CD14-positive monocyte (primary cell): ENCODE measurements at regions not wholly inside any gene's neighbourhood (a gene's known extent, or its start where the extent isn't known, plus 50 kb on each side); places are given as distances from the start of the nearest gene placed in this dataset.

Experiments
- DNase-seq, 3 donors: peaks; one replicate each; pipeline ENCODE4 v3.0.0-alpha.2; 2011 to 2022
- H2AFZ ChIP-seq: 2 replicates; pipeline ENCODE4 v1.6.0; 2012; ENCODE audit warnings: mild to moderate bottlenecking, low read depth, low read length, inconsistent platforms; ENCODE audit not compliant: insufficient read depth, poor library complexity, severe bottlenecking
- H3K27ac ChIP-seq, 2 donors: 1 replicate in 1 of 2; 2 replicates in 1 of 2; pipeline ENCODE4 v1.5.1; 2012 to 2013; ENCODE audit warnings: low read length in 2 of 2, control low read depth in 1 of 2, inconsistent platforms in 1 of 2, low read depth in 1 of 2, mild to moderate bottlenecking in 1 of 2
- H3K27me3 ChIP-seq, 2 donors: one replicate each; pipeline versions ENCODE4 v1.6.0 to v1.6.1; 2011 to 2013; ENCODE audit warnings: low read length in 2 of 2; ENCODE audit not compliant: control insufficient read depth in 2 of 2, insufficient read depth in 2 of 2
- H3K36me3 ChIP-seq, 2 donors: replicated peaks in 1 of 2; 1 replicate in 1 of 2; 2 replicates in 1 of 2; pipeline versions ENCODE4 v1.5.1 to v1.6.1; 2012 to 2013; ENCODE audit warnings: low read length in 2 of 2, control low read depth in 1 of 2, inconsistent platforms in 1 of 2, mild to moderate bottlenecking in 1 of 2; ENCODE audit not compliant: insufficient read depth in 2 of 2, control insufficient read depth in 1 of 2
- H3K4me1 ChIP-seq, 2 donors: 1 replicate in 1 of 2; 2 replicates in 1 of 2; pipeline versions ENCODE4 v1.5.1 to v1.6.1; 2012 to 2013; ENCODE audit warnings: low read length in 2 of 2, control low read depth in 1 of 2, inconsistent platforms in 1 of 2, mild to moderate bottlenecking in 1 of 2, moderate library complexity in 1 of 2; ENCODE audit not compliant: insufficient read depth in 2 of 2, control insufficient read depth in 1 of 2
- H3K4me2 ChIP-seq: replicated peaks from 2 replicates; pipeline ENCODE3; 2012; ENCODE audit warnings: low read length, moderate library complexity, mild to moderate bottlenecking; ENCODE audit not compliant: poor library complexity, severe bottlenecking; ENCODE audit errors: extremely low read depth
- H3K4me3 ChIP-seq, 3 experiments: fragments of 200-600 bp in 1 of 3; sonication (generic) in 1 of 3; replicated peaks in 1 of 3; 1 replicate in 2 of 3; 2 replicates in 1 of 3; pipeline ENCODE4 v1.5.1; 2011 to 2013; ENCODE audit warnings: low read length in 3 of 3, mild to moderate bottlenecking in 3 of 3, control low read depth in 2 of 3, low read depth in 2 of 3, inconsistent platforms in 1 of 3, moderate library complexity in 1 of 3
- H3K79me2 ChIP-seq: 2 replicates; pipeline ENCODE4 v1.6.0; 2012; ENCODE audit warnings: mild to moderate bottlenecking, control low read depth, inconsistent platforms, low read length, moderate library complexity; ENCODE audit not compliant: insufficient read depth
- H3K9ac ChIP-seq: 2 replicates; pipeline ENCODE4 v1.6.0; 2017; ENCODE audit warnings: low read length, mild to moderate bottlenecking; ENCODE audit not compliant: insufficient read depth, poor library complexity, severe bottlenecking
- H3K9me3 ChIP-seq, 2 donors: replicated peaks in 1 of 2; 1 replicate in 1 of 2; 2 replicates in 1 of 2; pipeline versions ENCODE4 v1.5.1 to v1.6.1; 2012 to 2013; ENCODE audit warnings: low read length in 2 of 2, control low read depth in 1 of 2; ENCODE audit not compliant: control insufficient read depth in 1 of 2, insufficient read depth in 1 of 2
- H4K20me1 ChIP-seq: 2 replicates; pipeline ENCODE4 v1.6.0; 2012; ENCODE audit warnings: mild to moderate bottlenecking, low read length, control low read depth, moderate library complexity; ENCODE audit not compliant: insufficient read depth
- H3K27ac Mint-ChIP-seq, 7 donors: one replicate each; pipeline ENCODE4 v1.8.0; 2020; ENCODE audit warnings: mild to moderate bottlenecking in 7 of 7, mixed read lengths in 7 of 7, moderate library complexity in 6 of 7, inconsistent platforms in 2 of 7
- H3K27me3 Mint-ChIP-seq, 3 donors: one replicate each; pipeline ENCODE4 v1.8.0; 2021 to 2022; ENCODE audit warnings: low read depth in 3 of 3, mild to moderate bottlenecking in 3 of 3, mixed read lengths in 3 of 3, moderate library complexity in 3 of 3, inconsistent platforms in 1 of 3
- H3K36me3 Mint-ChIP-seq, 2 donors: one replicate each; pipeline ENCODE4 v1.8.0; 2020; ENCODE audit warnings: mixed read lengths in 2 of 2, inconsistent platforms in 1 of 2, mild to moderate bottlenecking in 1 of 2
- H3K4me1 Mint-ChIP-seq: one replicate; pipeline ENCODE4 v1.8.0; 2020; ENCODE audit warnings: mild to moderate bottlenecking, mixed read lengths
- H3K4me3 Mint-ChIP-seq, 2 donors: one replicate each; pipeline ENCODE4 v1.8.0; 2020; ENCODE audit warnings: mild to moderate bottlenecking in 2 of 2, mixed read lengths in 2 of 2, moderate library complexity in 1 of 2
- H3K9me3 Mint-ChIP-seq, 7 donors: one replicate each; pipeline ENCODE4 v1.8.0; 2020 to 2022; ENCODE audit warnings: mixed read lengths in 7 of 7, mild to moderate bottlenecking in 6 of 7, moderate library complexity in 6 of 7, inconsistent platforms in 2 of 7
- CTCF ChIP-seq: fragments of 200-600 bp; IDR thresholded peaks from one replicate; pipeline ENCODE4 v1.8.0; 2022; ENCODE audit warnings: antibody characterized with exemption, mild to moderate bottlenecking
- WGBS: methylation state at CpG from one replicate; pipeline ENCODE4 v1.1.5; 2013; ENCODE audit warnings: missing lambda C conversion rate; ENCODE audit not compliant: insufficient coverage; 5-methylcytosine and 5-hydroxymethylcytosine counted together
- intact Hi-C, 2 donors: fragments of 100-400 bp; cut with micrococcal nuclease; formaldehyde crosslinking; loops; one replicate each; pipeline versions ENCODE4 v1.15.0 to v1.15.1; 2023

- H3K27ac Mint-ChIP-seq = no peak overlapping the region
Observed at GRCh38 chr4:176540814-176541213, 221.0 kb downstream of the SPCS3 start.

GRCh38 chr4:176545872-176546271 lies 226.1 kb downstream of the SPCS3 start:
- H3K4me1 Mint-ChIP-seq = no peaks in the 10 kb centered on the region
- H3K9me3 Mint-ChIP-seq = peaks cover 0 to 3% (median 0%) of the 10 kb centered on the region in 7 donors
- WGBS = no CpG with 5 or more reads among the region's 4 CpGs
- Histone ChIP-seq H3K4me1 (no peaks in the 10 kb centered on the region), H3K27ac (no peak overlapping the region), H3K79me2 (no peaks in the 10 kb centered on the region), H4K20me1 (no peaks in the 10 kb centered on the region), H3K4me2 (no peak overlapping the region), H3K27me3 (no peaks in the 10 kb centered on the region), H3K9me3 (no peaks in the 10 kb centered on the region), H3K4me3 (no peak overlapping the region), H2AFZ (no peak overlapping the region), H3K9ac (no peak overlapping the region), H3K36me3 (no peaks in the 10 kb centered on the region)
- no peaks in the 10 kb centered on the region for H3K36me3 Mint-ChIP-seq
- H3K4me3 Mint-ChIP-seq = no peak overlapping the region
- no peak for TF ChIP-seq CTCF
- no peak for DNase-seq
- intact Hi-C loops = no loop called here
- H3K27me3 Mint-ChIP-seq = no peaks in the 10 kb centered on the region
- H3K27ac Mint-ChIP-seq = no peak overlapping the region

More at GRCh38 chr4:176540814-176541213, 221.0 kb downstream of the SPCS3 start:
- no peaks in the 10 kb centered on the region for H3K36me3 Mint-ChIP-seq
- Histone ChIP-seq H4K20me1 (no peaks in the 10 kb centered on the region), H3K4me2 (no peak overlapping the region), H3K4me3 (no peak overlapping the region), H3K9me3 (no peaks in the 10 kb centered on the region), H2AFZ (no peak overlapping the region), H3K4me1 (no peaks in the 10 kb centered on the region), H3K9ac (no peak overlapping the region), H3K36me3 (no peaks in the 10 kb centered on the region), H3K27me3 (no peaks in the 10 kb centered on the region), H3K79me2 (no peaks in the 10 kb centered on the region), H3K27ac (no peak overlapping the region)
- intact Hi-C loops = no loop called here
- no peak for TF ChIP-seq CTCF
- H3K4me3 Mint-ChIP-seq = no peak overlapping the region
- H3K9me3 Mint-ChIP-seq = peaks cover 0 to 2% (median 0%) of the 10 kb centered on the region in 7 donors
- H3K4me1 Mint-ChIP-seq = no peaks in the 10 kb centered on the region
- no peaks in the 10 kb centered on the region for H3K27me3 Mint-ChIP-seq
- no CpG with 5 or more reads among the region's 2 CpGs for WGBS
- no peak for DNase-seq
